Stimulated activated CD8-positive, alpha-beta memory T cell treated with anti-CD3 and anti-CD28 coated beads, Interleukin-12 subunit alpha, Interleukin-12 subunit beta, amount 100 ng/mL, for 24 hours (primary cell): ENCODE measurements at regions not wholly inside any gene's neighbourhood (a gene's known extent, or its start where the extent isn't known, plus 50 kb on each side); places are given as distances from the start of the nearest gene placed in this dataset.
"Not testable (repeated sequence)": the region's sequence is repeated elsewhere in the genome, so short reads cannot be mapped to it uniquely, and the experiment has no call there.

Source experiments
- DNase-seq: peaks from one replicate; pipeline ENCODE4 v3.0.0-alpha.2; 2020; ENCODE audit errors: extremely low read depth

DNA sequence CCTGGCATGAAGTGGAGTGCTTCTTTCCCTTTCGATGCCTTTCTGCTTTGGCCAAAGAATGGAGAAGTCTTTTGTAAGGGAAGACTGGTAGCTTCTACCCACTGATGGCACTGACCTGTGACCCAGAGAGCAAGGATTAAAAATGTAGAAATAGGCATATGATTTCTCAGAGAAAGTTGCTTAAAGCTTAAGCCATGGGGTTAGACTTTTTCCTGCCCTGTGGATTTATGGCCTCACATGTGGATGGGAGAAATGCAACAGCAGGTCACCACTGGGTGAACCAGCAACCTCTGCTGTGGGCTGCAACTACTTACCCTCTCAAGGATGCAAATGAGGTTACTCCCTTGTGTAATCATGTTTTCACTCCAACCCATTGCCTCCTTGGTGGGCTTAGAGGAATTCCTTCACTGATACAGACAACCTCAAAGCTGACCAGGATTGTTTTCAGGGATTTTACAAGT, 86.7 kb upstream of the CDC42EP3 start:
- DNase-seq = not testable (repeated sequence)

DNA sequence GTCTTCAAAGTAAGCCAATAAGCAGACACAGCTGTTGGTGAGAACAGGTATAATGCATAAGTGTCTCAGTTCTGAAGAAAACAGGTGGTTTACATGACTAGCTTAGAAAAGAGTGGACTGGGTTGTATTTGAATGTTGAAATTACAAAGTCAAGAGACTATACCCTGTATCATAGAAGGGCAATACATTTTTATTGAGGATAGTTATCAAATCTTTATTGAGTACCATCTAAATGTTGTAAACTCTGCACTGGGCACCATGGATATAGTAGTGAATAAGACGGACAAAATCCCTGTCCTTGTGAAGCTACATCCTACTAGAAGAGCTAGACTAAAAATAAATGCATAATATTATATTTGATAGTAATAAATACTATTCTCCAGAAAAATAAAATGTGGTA, 88.5 kb upstream of the CDC42EP3 start:
- not testable (repeated sequence) for DNase-seq

DNA sequence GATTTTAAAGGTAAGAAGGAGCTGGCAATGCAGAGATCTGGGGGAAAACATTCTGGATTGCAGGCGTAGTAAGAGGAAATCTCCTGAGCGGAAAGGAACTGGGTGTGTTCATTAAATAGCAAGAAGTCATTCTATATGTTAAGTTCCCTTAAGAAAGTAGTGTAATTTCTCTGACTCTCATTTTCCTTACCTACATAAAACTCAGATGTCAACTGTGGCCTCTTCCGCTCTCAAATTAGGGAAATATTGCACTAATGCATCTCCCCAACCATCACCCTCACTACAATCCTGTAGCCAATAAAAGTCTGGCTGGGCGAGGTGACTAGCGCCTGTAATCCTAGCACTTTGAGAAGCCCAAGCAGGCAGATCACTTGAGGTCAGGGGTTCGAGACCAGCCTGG, 89.0 kb upstream of the CDC42EP3 start:
- no peak for DNase-seq

DNA sequence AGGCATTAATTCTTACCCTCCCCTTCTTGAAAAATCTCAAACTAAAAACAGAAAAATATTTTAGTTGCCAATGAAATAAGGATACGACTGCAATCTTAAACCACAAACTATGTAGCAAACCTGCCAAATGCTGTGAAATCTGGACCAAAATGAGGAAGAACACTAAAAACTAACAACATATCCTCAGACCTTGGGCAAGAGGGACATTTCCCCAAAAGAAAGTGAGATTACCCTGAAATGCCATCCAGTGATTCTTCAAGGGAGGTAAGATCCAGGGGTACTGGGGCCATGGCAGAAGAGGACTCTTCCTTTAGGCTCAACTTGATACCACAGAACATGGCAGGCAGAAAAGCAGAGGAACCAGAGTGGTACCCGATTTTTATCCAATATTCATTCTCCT, 90.8 kb upstream of the CDC42EP3 start:
- DNase-seq = not testable (repeated sequence)

DNA sequence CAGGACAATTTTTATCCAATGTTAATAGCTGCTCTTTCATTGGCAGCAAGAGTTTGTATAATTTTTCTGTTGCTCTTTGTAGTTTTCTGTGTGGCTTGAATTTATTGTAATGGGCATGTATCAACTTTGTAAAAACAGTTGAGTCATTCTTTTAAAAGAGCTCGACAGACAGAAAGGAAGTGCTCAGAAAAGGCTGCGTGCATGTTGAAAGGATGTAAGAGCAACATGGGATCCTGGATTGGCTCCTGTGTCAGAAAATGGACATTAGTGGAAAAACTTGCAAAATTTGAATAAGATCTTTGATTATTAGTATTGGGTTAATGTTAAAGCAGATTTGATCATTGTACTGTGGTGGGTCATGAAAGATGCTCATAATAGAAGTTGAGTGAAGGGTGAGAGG, 93.3 kb upstream of the CDC42EP3 start:
- DNase-seq = no peak

DNA sequence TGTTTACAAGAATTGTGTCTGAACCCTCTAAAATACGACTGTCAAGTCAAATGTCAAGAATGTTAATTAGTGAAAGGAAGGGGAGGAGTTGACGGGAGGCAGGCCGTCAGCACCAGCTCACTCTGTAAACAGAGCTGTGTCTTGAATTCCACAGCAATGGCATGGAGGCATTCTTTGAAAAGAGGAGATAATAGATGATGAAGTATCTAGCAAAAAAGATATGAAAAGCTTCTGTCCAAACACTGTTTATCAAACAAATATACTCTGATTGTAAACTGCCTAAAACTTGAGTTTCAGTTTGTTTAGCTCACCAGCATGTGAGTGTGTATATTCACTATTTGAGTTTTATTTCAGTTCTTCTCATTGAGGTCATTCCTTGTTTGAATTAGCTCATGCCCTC, 94.7 kb upstream of the CDC42EP3 start:
- no peak for DNase-seq

DNA sequence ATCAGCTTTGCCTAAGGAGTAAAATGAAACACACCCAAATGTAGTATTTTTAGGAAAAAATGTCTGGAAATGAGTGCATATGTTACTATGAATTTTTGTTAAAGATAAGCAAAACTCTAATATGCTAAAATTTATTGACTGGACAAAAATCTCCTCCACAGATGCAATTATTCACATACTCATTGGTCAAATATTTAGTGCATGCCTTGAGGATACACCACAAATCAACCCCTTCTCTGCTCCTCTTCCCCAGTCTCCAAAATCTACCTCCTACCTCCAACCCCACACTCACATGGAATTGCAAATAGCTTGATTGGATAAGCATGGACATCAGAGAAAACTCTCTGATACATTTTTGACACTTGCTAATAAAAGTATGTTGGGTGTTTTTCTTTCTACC, 95.6 kb upstream of the CDC42EP3 start:
- DNase-seq = no peak

DNA sequence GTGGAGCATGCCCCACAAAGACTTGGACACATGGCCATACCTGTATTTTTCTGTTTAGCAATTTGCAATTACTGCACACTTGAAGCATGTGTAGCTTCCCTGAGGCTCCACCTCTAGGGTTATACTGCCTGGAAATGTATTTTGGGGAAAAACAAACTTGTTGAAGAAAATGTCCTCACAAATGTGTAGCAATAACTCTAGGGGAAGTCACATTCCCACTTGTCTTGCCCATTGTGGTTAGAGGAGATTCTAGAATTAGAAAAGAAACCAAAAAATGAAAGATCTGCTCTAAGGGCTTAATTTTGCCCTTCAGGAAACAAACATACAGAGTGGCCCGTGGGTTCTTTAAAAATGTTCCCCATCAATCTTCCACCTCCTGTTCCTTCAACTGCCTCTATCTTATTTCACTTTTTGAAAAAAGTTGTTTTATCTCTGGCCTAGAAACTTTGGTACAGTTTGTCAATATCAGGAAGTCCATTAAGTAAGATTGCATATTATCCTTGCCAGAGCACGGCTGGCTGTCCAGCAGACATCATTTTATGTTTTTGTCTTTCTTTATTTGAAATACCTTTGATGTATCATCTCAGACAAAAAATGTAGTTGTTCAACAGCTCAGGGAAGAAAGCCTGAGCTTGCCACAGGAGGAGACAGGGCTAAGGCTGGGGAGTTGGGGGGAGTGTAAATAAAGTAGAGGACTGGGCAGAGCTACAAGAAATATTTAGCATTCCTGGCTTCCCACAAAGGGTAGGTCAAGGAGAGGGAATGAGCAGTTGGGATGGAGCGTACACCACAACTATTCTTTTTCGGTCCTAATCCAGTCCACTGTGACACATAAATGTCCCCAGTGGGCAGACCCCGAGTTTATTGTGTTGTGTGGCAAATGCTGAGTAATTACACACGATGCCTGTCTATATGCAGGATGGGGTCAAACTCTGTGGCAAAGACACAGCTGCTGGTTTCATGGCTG, 96.8 kb upstream of the CDC42EP3 start:
- DNase-seq = no peak

DNA sequence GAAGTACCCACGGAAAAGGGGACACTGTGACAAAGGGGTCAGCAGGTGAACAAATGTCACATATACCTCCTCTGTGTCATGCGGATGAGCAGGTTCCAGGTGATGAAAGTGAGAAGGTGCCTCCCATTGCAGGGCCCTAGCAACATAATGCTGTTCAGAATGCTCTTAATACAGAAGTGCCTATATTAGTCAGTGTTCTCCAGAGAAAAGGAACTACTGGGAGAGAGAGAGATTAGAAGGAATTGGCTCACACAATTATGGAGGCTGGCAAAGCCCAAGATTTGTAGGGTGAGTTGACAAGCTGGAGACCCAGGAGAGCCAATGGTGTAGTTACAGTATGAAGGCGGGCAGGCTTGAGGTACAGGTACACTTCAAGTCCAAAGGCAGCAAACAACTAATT, 98.1 kb upstream of the CDC42EP3 start:
- DNase-seq = no peak

DNA sequence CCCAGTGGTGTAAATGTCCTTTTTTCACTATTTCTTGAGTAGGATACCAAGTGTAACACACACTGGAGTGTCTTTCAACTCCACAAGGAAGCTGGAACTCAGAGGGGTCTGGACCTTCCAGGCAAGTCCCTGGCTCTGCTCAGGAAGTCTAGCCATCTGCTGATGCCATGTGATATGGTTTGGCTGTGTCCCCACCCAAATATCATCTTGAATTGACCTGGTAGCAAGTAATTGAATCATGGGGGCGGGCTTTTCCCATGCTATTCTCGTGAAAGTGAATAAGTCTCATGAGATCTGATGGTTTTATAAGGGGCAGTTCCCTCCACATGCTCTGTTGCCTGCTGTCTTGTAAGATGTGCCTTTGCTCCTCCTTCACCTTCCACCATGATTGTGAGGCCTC, 99.4 kb upstream of the CDC42EP3 start:
- no peak for DNase-seq

DNA sequence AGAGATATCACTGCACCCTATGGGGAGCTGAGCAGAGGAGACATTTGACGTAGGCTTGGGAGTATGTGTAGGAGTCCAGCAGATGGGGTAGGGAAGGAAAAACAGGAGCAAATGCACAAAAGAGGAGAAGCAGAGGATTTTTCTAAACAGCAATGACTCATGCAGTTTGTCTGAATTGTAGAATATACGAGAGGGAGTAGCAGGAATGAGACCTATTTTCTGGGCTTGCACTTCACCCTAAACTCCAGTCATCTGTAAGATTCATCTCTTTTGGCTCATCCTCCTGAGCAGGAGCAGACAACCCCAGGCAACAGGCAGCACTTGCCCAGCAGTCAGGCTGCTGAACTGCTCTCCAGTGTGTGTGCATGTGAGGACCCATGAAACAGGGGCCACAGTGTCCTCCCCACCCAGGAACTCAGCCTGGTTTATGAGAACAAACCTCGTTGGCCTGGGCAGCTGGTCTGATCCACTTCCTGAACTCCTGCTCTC, 100.2 kb upstream of the CDC42EP3 start:
- no peak for DNase-seq

DNA sequence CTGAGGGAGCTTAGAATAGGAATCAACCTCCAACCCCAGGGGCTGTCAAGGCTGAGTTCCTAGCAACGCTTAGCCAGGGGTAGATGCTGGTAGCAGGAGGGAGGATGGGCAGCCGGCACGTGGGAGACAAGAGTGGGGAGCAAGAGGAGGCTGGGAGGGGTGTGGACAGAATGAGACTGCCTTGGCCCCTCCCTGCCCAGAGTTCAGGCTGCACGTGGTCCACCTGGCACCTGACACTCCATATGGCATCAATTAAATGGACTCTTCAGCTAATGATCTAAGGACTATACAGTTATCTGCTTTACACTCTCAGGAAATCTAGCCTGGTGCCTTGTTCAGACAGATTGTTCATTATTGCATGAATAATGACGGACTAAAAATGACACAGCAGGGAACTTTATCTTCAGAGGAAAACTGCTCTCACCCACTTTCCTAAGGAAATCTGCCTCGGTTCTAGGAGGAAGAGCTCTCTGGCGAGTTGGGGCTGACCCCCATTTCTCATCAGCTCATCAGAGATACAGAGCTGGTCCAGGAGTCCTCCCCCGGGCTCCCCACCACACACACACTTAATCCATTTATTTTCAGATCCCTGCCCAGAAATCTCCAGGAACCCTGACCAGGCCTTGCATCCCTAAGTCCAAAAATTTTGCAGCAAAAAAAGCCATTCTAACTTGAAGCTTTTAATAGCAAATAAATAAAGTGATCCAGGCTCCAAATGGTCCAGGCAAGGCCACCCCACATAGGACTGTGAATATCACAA, 102.1 kb upstream of the CDC42EP3 start:
- no peak for DNase-seq

DNA sequence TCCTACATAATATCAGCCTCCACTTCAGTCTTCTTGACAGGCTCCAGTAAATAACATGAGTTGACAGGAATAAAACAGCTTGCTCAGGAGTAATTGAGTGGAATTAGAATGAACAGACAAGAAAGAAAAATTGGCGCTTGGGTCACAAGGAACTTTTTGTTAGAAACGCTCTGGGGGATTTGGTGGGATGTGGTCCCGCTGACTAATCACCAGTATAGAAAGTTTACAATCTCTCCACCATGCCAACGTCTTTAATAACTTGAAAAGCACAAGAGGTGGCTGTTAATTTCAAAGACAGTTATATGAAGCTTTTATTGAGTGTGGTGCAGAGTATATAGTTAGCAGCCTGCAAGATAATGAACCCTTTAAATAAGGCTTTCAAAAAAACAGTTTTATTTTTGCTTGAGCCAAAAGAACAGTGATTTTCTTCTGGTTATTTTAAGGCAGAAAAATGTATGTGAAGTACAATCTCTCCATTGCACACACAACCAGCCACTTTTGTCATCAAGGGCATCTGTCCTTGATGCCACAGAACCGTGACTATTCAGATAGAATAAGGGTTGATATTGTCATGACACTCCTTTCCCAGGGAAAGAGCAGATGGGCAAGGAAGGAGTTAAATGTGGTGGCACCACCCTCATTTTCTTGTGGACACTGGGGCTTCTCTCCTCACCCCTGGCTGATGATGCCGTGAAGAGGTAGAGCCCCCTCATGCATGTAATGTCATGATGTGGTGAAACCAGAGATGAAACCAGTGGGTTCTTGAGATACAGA, 102.9 kb upstream of the CDC42EP3 start:
- DNase-seq = not testable (repeated sequence)

DNA sequence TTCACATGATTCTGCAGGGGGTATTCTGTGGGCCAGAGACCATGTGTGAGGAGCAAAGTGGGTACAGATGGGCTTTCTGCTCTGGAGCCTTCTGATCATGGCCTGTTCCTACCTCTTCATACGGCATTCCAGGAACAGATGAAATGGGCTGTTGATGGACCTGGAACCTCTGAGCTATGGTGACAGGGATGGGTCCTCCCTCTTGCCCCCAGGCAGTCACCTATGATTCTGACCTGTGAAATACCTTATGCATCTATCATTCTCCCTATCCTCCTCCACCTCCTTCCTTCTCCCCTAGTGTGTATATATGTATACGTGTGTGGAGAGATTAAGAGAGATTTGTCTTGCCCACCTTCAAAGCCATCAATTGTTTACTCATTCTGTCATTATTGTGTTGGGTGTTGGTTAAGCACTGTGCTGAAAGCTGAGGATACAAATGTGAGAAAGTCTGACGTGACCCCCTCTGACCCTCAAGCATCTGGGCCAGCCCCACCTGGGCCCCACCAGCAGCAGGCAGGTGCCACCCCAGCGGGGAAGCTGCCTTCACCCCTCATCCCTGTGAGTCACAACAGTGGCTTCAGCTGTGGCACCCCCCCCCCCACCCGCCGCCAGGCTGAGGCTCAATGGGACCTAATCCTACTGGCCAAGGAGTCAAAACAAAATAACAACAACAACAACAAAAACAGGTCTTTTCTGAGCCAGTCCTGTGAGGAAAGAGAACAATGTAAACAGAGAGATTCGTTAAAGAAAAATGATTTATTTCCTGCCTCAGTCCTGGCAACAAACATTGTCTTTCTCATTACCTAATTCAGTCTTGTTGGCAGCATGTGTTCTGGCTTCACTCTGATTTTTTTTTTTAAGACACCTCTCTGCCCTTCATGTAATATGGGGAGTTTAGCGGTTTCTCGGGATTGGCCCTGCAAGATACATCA, 103.8 kb upstream of the CDC42EP3 start:
- no peak for DNase-seq

DNA sequence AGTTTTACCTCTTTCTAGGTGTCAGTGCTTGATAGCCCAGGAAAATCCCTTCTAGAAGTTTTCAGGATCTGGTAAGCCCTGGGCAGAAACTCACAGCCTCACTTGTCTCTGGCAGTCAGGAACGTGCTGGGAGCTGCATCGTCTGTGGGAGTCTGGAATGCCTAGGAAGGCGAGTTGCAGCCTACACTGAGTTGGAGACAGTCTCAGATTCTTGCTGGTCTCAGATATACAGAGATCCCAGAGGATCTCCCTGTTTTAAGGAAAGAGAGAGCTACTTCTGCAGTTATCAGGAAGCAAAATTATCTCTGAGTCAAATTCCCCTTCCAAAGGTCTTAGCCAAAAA, 104.4 kb upstream of the CDC42EP3 start:
- DNase-seq = no peak

DNA sequence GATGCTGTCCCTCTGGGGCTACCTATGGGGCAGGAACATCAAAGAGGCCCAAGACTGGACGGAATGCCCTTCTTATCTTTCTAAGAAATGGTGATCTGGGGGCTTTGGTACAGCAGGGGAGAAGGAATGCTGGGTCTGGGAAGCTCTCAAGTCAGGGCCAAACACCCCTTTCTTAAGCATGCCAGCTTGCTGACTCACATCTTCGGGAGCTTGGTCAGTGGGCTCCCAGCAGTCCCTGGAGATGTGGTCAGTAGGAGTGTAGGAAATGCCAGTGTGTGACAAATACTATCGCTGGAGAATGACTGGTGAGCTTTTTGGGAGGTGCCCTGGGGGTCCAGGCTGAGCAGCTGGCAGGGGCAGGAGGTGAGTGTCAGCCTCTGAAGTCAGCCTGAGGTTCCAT, 105.0 kb upstream of the CDC42EP3 start:
- no peak for DNase-seq

DNA sequence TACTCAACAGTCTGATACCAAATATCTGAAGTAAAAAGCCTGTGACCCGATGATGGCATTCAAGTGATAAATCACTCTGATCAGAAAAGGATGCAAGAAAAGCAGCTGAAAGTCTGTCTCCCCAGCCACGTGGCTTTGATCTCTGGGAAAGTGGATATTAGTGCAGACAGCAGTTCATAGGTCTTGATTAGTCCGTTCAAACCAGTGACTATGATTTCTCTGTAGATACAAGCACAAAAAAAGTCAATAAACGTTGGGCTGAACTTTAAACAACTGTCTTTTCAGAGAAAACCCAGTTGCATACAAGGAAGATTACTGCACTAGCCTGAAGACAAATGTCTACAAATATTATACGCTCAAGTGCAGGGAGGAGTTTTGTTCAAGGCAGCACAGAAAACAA, 107.7 kb upstream of the CDC42EP3 start:
- no peak for DNase-seq

DNA sequence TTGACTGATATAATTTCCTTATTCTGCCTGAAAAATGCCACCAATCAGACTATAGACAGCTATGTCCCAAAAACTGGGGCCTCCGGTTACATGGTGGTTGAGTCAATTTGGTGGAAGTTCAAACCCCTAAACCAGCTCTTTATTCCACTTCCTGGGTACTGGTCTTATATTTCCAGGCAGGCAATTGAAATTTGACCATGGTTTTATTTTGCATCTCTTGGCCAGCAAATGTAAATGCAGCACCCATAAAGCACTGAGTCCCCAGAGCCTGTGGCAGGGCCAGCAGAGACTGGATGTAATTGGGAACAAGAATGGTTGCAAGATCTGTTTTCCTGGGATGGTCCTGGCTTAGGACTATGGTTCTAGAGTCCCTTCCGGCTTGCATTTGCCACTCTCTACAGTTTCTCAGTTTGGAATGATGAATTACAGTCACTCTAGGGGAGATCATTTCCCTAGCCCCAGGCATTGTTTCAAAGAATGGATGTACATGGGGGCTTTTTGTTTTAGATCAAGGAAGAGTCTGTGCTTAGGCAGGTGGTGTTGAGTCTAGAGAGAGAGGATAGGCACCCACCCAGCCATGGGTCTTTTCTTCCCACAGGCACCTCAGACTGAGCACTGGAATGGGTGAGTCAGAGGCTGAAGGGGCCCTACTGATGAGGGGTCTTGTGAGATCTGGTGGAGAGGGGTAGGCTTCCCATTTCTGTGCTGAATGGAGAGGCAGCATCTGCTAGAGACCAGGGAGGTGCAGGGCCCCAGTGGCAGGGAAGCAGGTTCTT, 108.4 kb upstream of the CDC42EP3 start:
- no peak for DNase-seq

DNA sequence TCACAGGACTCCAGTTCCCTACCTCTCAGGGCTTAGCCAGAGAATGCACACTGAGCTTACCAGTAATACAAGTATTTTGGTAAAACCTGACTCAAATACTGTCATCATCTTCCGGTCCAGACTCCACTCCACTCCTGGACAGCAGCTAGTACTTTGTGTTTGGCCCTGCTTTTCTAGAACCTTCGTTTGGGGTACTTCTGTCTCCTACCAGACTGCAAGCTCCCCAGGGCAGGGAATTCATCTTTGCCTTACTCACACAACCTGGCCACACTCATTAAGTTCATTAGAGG, 108.9 kb upstream of the CDC42EP3 start:
- DNase-seq = no peak

DNA sequence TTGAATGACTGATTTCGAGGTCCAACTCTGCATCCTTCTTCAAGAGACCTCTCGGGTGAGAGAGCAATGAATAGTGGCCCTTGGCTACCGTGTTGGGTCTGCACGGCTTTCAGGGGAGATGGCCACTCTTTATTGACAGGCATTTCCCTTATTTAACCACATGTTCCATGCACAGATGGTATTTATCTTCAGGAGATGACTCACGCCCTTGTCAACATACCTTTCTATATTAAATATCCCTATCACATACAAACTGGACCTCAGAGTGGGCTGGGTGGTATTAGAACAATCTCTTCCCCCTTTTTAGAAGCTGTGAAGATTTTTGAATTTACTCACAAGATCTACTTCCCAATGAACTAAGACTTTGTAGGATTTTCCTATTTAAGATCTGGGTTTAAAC, 109.6 kb upstream of the CDC42EP3 start:
- no peak for DNase-seq
